ENCODE measurements at regions not wholly inside any gene's neighbourhood (a gene's known extent, or its start where the extent isn't known, plus 50 kb on each side); places are given as distances from the start of the nearest gene placed in this dataset.

DNA sequence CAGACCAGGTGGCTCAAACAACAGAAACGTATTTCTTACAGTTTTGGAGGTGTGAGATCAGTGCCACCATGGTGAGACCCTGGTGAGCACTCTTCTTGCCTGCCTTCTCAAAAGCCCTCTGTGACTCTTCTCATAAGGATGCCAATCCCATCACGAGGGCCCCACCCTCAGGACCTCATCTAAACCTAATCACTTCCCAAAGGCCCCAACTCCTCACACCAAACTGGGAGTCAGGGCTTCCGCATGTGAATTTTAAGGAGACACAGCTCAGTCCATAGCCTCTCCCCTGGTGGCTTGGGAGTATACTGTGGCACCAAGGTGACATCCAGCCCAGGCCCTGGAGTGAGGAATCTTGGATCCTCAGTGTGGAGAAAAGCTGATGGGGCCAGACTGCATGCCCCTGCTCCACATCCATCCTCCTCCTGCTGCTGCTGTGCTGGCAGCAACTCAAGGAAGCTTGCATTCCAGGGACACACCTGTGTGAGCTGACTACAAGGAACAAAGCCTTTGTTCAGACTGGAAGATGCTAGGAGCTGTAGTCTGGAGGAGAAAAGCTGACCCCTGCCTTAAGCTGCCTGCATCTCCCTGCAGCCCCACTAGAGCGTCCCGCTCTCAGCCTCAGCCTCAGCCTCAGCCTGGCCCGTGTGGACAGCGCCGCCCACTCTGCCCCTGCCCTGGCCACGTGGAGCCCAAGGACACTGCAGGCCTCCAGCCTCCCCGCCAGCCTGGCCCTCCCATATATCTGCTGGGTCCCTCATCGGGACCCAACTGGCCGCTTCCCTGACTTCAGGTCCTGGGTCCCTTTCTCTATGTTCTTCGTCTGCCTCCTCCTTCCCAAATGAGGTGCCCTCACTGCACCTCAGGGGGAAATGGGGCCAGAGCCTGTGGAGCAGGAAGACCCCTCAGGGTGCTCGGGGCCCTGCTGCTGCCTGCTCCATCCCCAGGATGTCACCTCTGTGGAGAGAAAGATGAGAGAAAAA, 87.8 kb upstream of the RAB6C start:
- 70% methylated on average over 14 of the region's 14 CpGs for WGBS
- H3K4me3 ChIP-seq: no peak overlapping the region
- intact Hi-C loops (cut with DNase I): no loop called here
- H3K4me1 ChIP-seq (replicated peaks): no peaks in the 10 kb centered on the region
- H3K9me3 ChIP-seq: no peaks in the 10 kb centered on the region
- no peak overlapping the region for H3K27ac ChIP-seq
- TF ChIP-seq, protein P1, sequence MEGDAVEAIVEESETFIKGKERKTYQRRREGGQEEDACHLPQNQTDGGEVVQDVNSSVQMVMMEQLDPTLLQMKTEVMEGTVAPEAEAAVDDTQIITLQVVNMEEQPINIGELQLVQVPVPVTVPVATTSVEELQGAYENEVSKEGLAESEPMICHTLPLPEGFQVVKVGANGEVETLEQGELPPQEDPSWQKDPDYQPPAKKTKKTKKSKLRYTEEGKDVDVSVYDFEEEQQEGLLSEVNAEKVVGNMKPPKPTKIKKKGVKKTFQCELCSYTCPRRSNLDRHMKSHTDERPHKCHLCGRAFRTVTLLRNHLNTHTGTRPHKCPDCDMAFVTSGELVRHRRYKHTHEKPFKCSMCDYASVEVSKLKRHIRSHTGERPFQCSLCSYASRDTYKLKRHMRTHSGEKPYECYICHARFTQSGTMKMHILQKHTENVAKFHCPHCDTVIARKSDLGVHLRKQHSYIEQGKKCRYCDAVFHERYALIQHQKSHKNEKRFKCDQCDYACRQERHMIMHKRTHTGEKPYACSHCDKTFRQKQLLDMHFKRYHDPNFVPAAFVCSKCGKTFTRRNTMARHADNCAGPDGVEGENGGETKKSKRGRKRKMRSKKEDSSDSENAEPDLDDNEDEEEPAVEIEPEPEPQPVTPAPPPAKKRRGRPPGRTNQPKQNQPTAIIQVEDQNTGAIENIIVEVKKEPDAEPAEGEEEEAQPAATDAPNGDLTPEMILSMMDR (IDR thresholded peaks at IDR 0.05): no peak
- no peak for TF ChIP-seq POLR2AphosphoS5 (IDR thresholded peaks at IDR 0.05)
- TF ChIP-seq POLR2A (IDR thresholded peaks at IDR 0.05): no peak
- no peak for DNase-seq (ENCODE audit: low spot score)
- no peaks in the 10 kb centered on the region for H3K36me3 ChIP-seq
- no peaks in the 10 kb centered on the region for H3K27me3 ChIP-seq (replicated peaks; ENCODE audit: insufficient read depth)

DNA sequence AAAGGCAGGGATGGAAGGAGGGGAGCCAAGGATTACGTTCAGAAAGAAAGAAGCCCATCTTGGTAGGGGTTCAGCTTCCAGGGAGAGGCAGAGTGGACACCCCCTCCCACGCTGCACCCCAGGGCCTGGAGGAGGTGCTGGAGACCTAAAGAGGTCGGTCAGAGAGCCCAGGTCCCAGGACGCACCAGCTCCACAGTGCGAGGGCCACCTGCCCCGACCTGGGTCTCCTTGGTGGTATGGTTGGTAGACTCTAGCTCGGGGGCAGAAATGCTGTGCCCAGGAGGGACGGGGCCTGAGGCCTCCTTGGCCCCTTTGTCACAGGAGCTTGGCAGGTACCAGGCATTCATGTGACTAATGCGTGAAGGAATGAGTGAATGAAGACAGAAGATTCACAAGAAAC, 87.1 kb upstream of the RAB6C start:
- Histone ChIP-seq H3K27ac (no peak overlapping the region), H3K4me1 (replicated peaks) (no peaks in the 10 kb centered on the region), H3K36me3 (no peaks in the 10 kb centered on the region), H3K9me3 (no peaks in the 10 kb centered on the region), H3K4me3 (no peak overlapping the region), H3K27me3 (replicated peaks; ENCODE audit: insufficient read depth) (no peaks in the 10 kb centered on the region)
- WGBS: 87% methylated on average over 9 of the region's 9 CpGs
- intact Hi-C loops (cut with DNase I): no loop called here
- TF ChIP-seq, protein P1 (IDR thresholded peaks at IDR 0.05): no peak
- no peak for TF ChIP-seq POLR2A (IDR thresholded peaks at IDR 0.05)
- no peak for TF ChIP-seq POLR2AphosphoS5 (IDR thresholded peaks at IDR 0.05)
- no peak for DNase-seq (ENCODE audit: low spot score)

DNA sequence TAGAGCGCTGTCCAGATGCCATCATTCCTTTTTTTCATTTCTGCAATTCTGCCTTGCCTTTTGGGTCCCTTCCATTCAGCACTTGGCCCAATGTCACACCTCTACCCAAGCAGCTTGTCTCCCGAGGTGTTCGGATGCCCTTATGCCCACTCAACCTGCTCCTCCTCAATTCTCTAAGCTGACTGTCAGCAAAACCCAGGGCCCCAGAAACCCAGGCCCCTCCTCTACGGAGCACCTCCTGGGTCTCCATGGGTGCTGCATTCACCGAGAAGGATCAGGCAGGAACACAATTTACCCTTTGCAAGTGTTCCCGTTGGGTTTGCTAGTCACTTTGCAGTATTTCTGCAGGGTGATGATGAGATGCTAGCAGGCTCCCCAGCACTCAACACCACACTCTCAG, 86.7 kb upstream of the RAB6C start:
- Histone ChIP-seq H3K4me1 (replicated peaks) (no peaks in the 10 kb centered on the region), H3K9me3 (no peaks in the 10 kb centered on the region), H3K4me3 (no peak overlapping the region), H3K27me3 (replicated peaks; ENCODE audit: insufficient read depth) (no peaks in the 10 kb centered on the region), H3K27ac (no peak overlapping the region), H3K36me3 (no peaks in the 10 kb centered on the region)
- DNase-seq (ENCODE audit: low spot score): no peak
- TF ChIP-seq POLR2A (IDR thresholded peaks at IDR 0.05): no peak
- TF ChIP-seq POLR2AphosphoS5 (IDR thresholded peaks at IDR 0.05): no peak
- TF ChIP-seq, protein P1 (IDR thresholded peaks at IDR 0.05): no peak
- 92% methylated on average over 6 of the region's 6 CpGs for WGBS
- intact Hi-C loops (cut with DNase I): no loop called here

DNA sequence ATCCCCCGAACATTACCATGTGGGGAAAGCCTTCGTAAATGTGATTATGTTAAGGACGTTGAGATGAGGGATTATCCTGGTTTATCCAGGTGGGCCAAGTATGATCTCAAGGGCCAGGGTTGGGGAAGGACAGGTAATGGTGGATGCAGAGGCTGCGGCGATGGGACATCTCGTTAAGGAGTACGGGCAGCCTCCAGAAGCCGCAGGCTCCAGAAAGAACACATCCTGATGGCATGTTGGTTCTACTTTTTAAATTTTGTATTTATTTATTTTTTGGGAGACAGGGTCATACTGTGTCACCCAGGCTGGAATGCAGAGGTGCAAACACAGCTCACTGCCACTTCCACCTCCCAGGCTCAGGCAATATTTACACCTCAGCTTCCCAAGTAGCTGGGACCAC, 86.2 kb upstream of the RAB6C start:
- intact Hi-C loops (cut with DNase I): no loop called here
- 77% methylated on average over 8 of the region's 8 CpGs for WGBS

More for the DNA sequence above, 86.2 kb upstream of the RAB6C start:
- Histone ChIP-seq H3K9me3 (no peaks in the 10 kb centered on the region), H3K36me3 (no peaks in the 10 kb centered on the region), H3K27me3 (replicated peaks; ENCODE audit: insufficient read depth) (no peaks in the 10 kb centered on the region), H3K4me1 (replicated peaks) (no peaks in the 10 kb centered on the region), H3K4me3 (no peak overlapping the region), H3K27ac (no peak overlapping the region)
- DNase-seq (ENCODE audit: low spot score): no peak
- TF ChIP-seq POLR2AphosphoS5 (IDR thresholded peaks at IDR 0.05): no peak
- no peak for TF ChIP-seq POLR2A (IDR thresholded peaks at IDR 0.05)
- TF ChIP-seq, protein P1 (IDR thresholded peaks at IDR 0.05): no peak

Measured in prostate gland (tissue), 2 donors.